Transverse colon (tissue), 4 donors: ENCODE measurements at regions not wholly inside any gene's neighbourhood (a gene's known extent, or its start where the extent isn't known, plus 50 kb on each side); places are given as distances from the start of the nearest gene placed in this dataset.

Experiments used
- CTCF ChIP-seq, 5 experiments: fragments of 200-600 bp in 3 of 5; fragments of 450-650 bp in 2 of 5; sonication (generic) in 3 of 5; IDR thresholded peaks; 1 replicate in 2 of 5; 2 replicates in 3 of 5; pipeline ENCODE4 v1.5.1; 2016 to 2017; ENCODE audit warnings: antibody characterized with exemption in 5 of 5, inconsistent platforms in 3 of 5, mild to moderate bottlenecking in 2 of 5, moderate library complexity in 1 of 5
- EP300 ChIP-seq: sonication (generic); formaldehyde crosslinking; IDR thresholded peaks from one replicate; pipeline ENCODE4 v1.6.1; 2017; ENCODE audit warnings: antibody characterized with exemption, low read depth
- POLR2A ChIP-seq: fragments of 450-650 bp; IDR thresholded peaks from one replicate; pipeline ENCODE4 v1.6.1; 2016; ENCODE audit warnings: antibody characterized with exemption, mild to moderate bottlenecking, moderate library complexity
- POLR2AphosphoS5 ChIP-seq, 3 donors: sonication (generic); formaldehyde crosslinking; IDR thresholded peaks; one replicate each; pipeline ENCODE4 v1.6.1; 2016; ENCODE audit warnings: antibody characterized with exemption in 3 of 3

- TF ChIP-seq POLR2AphosphoS5 (IDR thresholded peaks at IDR 0.05), result no peak
- no peak for TF ChIP-seq CTCF (IDR thresholded peaks at IDR 0.05)
- no peak for TF ChIP-seq EP300
- TF ChIP-seq POLR2A, result no peak
Observed at GRCh38 chr20:10724449-10725173, 50.8 kb upstream of the JAG1 start.
